CD4-positive, alpha-beta T cell treated with Interleukin-4 for 4 hours (primary cell): ENCODE measurements at regions not wholly inside any gene's neighbourhood (a gene's known extent, or its start where the extent isn't known, plus 50 kb on each side); places are given as distances from the start of the nearest gene placed in this dataset.

Source experiments
- DNase-seq: peaks from one replicate; pipeline ENCODE4 v3.0.0-alpha.2; 2020

- DNase-seq, result no peak
Measured at GRCh38 chr2:30371772-30372373, 75.2 kb upstream of the LCLAT1 start.

DNA sequence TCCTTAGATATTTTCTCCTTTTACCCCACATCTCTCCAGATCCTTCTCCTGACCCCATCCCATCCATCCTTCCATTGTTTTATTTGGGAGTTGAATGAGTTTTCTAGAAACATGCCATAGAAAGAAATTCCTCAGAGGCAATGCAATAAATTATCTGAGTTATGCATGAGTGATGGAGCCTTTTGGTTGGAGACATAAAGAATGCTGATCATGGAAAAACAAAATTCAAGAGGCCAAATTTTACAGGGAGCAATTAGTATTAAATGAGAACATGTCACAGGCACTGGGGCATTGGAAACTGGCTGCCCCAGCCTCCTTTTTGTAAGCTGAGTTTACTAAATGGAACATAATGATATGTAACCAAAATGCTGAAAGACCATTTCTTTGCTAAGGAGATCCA is 74.2 kb upstream of the LCLAT1 start:
- DNase-seq, result no peak

GRCh38 chr2:30373881-30374302 is 73.2 kb upstream of the LCLAT1 start:
- no peak for DNase-seq

GRCh38 chr2:30374380-30374779 is 72.7 kb upstream of the LCLAT1 start:
- no peak for DNase-seq

DNA sequence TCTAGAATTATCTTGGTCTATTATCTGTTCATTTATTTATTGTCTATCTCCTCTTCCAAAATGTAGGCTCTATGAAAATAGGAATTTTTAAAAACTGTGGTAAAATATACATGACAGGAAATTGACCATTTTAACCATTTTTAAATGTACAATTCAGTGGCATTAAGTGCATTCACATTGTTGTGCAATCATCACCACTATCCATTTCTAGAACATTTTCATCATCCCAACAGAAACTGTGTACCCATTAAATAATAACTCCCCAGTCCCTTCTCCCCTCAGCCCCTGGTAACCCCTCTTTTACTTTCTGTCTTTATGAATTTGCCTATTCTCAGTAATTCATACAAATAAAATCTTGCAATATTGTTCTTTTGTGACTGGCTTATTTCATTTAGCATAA is 71.1 kb upstream of the LCLAT1 start:
- DNase-seq, result no peak

GRCh38 chr2:30379481-30379880 is 67.6 kb upstream of the LCLAT1 start:
- DNase-seq, result no peak

GRCh38 chr2:30380824-30381223 is 66.2 kb upstream of the LCLAT1 start:
- no peak for DNase-seq

DNA sequence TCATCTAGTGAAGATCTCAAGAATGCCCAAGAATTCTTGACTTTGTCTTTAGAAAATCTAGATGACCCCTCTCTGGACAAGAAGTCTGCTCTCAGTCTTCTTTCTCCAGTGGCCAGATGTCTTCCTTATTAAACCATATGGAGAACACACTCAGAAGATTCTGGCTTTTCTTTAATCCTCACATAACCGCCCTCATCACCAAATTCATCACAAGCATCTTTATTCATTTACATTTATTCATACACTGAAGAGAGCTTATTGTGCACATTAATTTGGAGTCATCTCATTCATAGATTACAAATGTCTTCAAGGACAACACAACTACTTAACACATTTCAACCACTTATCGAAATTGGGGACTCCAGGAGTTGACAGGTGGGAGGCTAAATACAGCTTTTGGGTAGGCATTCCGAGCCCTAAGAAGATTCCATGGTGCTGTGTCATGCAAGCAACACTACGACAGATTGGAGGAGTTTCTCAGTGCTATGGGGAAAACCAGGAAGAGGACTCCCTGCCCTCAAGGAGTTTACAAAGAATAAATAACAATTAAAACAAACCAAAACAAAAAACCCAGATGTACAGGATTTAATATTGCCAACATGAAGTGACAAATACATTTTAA is 64.8 kb upstream of the LCLAT1 start:
- no peak for DNase-seq

GRCh38 chr2:30382995-30383394 is 64.1 kb upstream of the LCLAT1 start:
- no peak for DNase-seq

- no peak for DNase-seq
Measured at GRCh38 chr2:30385327-30385726, 61.7 kb upstream of the LCLAT1 start.

- DNase-seq, result no peak
Measured at GRCh38 chr2:30392097-30392496, 54.9 kb upstream of the LCLAT1 start.

- DNase-seq, result no peak
Measured at GRCh38 chr2:30393510-30393909, 53.5 kb upstream of the LCLAT1 start.

DNA sequence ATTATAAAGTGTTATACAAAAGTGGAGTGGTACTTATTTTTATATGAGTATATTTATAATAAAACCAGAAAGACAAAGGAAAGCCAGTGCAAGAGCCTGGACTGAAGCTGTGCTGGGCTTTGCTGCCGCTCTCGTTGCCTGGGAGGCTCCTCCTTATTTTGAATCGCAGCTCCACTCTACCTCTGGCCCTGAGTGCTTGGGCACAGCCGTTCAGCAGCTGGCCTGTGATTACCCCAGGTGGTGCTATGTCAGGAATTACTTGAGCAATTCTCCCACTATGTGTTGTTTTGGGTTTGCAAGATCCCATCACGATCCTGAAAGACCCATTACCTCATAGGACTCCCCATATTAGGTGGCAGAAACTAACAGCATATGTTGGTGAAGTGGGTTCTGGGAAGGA is 53.0 kb upstream of the LCLAT1 start:
- no peak for DNase-seq

GRCh38 chr2:30396436-30397232 is 50.4 kb upstream of the LCLAT1 start:
- no peak for DNase-seq
